H1 (cell line): ENCODE measurements at regions not wholly inside any gene's neighbourhood (a gene's known extent, or its start where the extent isn't known, plus 50 kb on each side); places are given as distances from the start of the nearest gene placed in this dataset.

ENCODE experiments used
- EP300 ChIP-seq, 2 experiments: IDR thresholded peaks; 1 replicate in 1 of 2; 2 replicates in 1 of 2; pipeline ENCODE4 v1.6.1; 2011 to 2012; ENCODE audit warnings: low read depth in 2 of 2, low read length in 2 of 2, mild to moderate bottlenecking in 2 of 2, borderline replicate concordance in 1 of 2, inconsistent platforms in 1 of 2, moderate library complexity in 1 of 2
- MAX ChIP-seq: IDR thresholded peaks from 2 replicates; pipeline ENCODE4 v1.6.1; 2012; ENCODE audit warnings: inconsistent platforms

DNA sequence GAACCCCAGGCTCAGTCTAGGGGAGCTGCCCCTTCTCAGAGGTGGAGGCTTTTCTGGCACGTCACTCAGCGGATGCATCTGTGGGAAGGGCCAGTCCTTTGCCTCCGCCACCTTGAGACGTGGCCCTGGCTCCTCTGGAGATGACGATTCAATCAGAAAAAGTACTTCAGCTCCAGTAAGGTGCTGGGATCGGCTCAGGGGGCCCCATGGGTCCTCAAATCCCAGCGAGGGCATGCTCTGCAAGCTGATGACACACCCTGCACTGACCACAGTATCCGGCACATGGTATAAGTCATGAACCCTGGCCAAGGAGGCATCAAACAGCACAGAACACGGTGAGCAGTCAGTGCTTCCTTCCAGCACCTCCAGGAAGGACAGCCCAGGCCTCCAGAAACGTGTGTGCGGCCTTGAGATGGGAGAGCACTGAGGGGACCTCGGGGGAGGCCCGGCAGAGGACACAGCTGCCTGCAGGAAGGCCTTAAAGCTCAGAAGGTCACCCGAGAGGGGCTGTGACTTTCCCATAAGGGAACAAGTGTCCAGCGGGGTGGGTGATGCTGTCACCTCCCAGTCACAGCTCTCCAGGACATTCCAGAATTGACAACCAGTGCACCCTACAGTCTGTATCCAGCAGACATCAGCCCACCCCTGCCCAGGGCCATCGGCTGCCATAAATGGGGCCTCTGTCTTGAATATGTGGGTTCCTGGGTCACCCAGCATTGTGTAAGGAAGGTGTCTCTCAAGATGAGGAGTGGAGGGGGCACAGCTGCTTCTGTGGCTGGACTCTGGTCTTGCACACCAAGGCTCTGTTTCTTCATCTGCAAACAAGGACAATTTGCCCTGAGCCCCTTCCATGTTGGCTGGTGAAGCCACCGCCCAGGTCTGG lies 205.8 kb downstream of the NDUFA10 start (continued):
- TF ChIP-seq MAX (no peak), EP300 (IDR thresholded peaks at IDR 0.05; ENCODE audit: borderline replicate concordance in 1 of 2, low read depth in 2 of 2, low read length in 2 of 2) (no peak)
